Islet precursor cell (in vitro differentiated cells): ENCODE measurements at regions not wholly inside any gene's neighbourhood (a gene's known extent, or its start where the extent isn't known, plus 50 kb on each side); places are given as distances from the start of the nearest gene placed in this dataset.

Source experiments
- DNase-seq: peaks from one replicate; pipeline ENCODE4 v3.0.0-alpha.2; 2018

- DNase-seq: peak; percentile 62
Observed at GRCh38 chr5:4541334-4541733, 598.8 kb upstream of the ADAMTS16 start.

GRCh38 chr5:4542145-4542778 lies 597.9 kb upstream of the ADAMTS16 start:
- DNase-seq: peak; percentile 65

GRCh38 chr5:4544049-4544670 lies 596.0 kb upstream of the ADAMTS16 start:
- DNase-seq: no peak

GRCh38 chr5:4547547-4547946 lies 592.6 kb upstream of the ADAMTS16 start:
- DNase-seq: no peak

GRCh38 chr5:4548341-4548740 lies 591.8 kb upstream of the ADAMTS16 start:
- DNase-seq: no peak

GRCh38 chr5:4549351-4549750 lies 590.8 kb upstream of the ADAMTS16 start:
- no peak for DNase-seq

- no peak for DNase-seq
Observed at GRCh38 chr5:4551034-4551433, 589.1 kb upstream of the ADAMTS16 start.

- DNase-seq: no peak
Observed at GRCh38 chr5:4553130-4553529, 587.0 kb upstream of the ADAMTS16 start.

- no peak for DNase-seq
Observed at GRCh38 chr5:4553978-4554377, 586.2 kb upstream of the ADAMTS16 start.

- no peak for DNase-seq
Observed at GRCh38 chr5:4555725-4556285, 584.3 kb upstream of the ADAMTS16 start.

- DNase-seq: no peak
Observed at GRCh38 chr5:4561403-4561802, 578.7 kb upstream of the ADAMTS16 start.

GRCh38 chr5:4563400-4563799 lies 576.7 kb upstream of the ADAMTS16 start:
- peak; percentile 68 for DNase-seq

GRCh38 chr5:4570047-4570995 lies 569.8 kb upstream of the ADAMTS16 start:
- peak; percentile 87 for DNase-seq

GRCh38 chr5:4571248-4571948 lies 568.7 kb upstream of the ADAMTS16 start:
- no peak for DNase-seq

GRCh38 chr5:4572311-4573100 lies 567.6 kb upstream of the ADAMTS16 start:
- DNase-seq: no peak

- DNase-seq: no peak
Observed at GRCh38 chr5:4575608-4576007, 564.5 kb upstream of the ADAMTS16 start.

GRCh38 chr5:4576161-4576748 lies 563.9 kb upstream of the ADAMTS16 start:
- no peak for DNase-seq

GRCh38 chr5:4576908-4577307 lies 563.2 kb upstream of the ADAMTS16 start:
- DNase-seq: no peak

- DNase-seq: no peak
Observed at GRCh38 chr5:4579679-4580078, 560.5 kb upstream of the ADAMTS16 start.

GRCh38 chr5:4580772-4581171 lies 559.4 kb upstream of the ADAMTS16 start:
- DNase-seq: no peak

GRCh38 chr5:4581289-4581688 lies 558.8 kb upstream of the ADAMTS16 start:
- DNase-seq: no peak

- DNase-seq: peak; percentile 65
Observed at GRCh38 chr5:4584982-4585381, 555.1 kb upstream of the ADAMTS16 start.
